ENCODE measurements at regions not wholly inside any gene's neighbourhood (a gene's known extent, or its start where the extent isn't known, plus 50 kb on each side); places are given as distances from the start of the nearest gene placed in this dataset.

GRCh38 chr4:159432436-159432835 lies 329.6 kb downstream of the RAPGEF2 start:
- TF ChIP-seq, protein P1, sequence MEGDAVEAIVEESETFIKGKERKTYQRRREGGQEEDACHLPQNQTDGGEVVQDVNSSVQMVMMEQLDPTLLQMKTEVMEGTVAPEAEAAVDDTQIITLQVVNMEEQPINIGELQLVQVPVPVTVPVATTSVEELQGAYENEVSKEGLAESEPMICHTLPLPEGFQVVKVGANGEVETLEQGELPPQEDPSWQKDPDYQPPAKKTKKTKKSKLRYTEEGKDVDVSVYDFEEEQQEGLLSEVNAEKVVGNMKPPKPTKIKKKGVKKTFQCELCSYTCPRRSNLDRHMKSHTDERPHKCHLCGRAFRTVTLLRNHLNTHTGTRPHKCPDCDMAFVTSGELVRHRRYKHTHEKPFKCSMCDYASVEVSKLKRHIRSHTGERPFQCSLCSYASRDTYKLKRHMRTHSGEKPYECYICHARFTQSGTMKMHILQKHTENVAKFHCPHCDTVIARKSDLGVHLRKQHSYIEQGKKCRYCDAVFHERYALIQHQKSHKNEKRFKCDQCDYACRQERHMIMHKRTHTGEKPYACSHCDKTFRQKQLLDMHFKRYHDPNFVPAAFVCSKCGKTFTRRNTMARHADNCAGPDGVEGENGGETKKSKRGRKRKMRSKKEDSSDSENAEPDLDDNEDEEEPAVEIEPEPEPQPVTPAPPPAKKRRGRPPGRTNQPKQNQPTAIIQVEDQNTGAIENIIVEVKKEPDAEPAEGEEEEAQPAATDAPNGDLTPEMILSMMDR (IDR thresholded peaks at IDR 0.05), result no peak
- no peak for TF ChIP-seq POLR2A (IDR thresholded peaks at IDR 0.05)
- no peak for TF ChIP-seq EP300 (IDR thresholded peaks at IDR 0.05)

Measured in ovary (tissue), 3 donors.